ENCODE measurements at regions not wholly inside any gene's neighbourhood (a gene's known extent, or its start where the extent isn't known, plus 50 kb on each side); places are given as distances from the start of the nearest gene placed in this dataset.

DNA sequence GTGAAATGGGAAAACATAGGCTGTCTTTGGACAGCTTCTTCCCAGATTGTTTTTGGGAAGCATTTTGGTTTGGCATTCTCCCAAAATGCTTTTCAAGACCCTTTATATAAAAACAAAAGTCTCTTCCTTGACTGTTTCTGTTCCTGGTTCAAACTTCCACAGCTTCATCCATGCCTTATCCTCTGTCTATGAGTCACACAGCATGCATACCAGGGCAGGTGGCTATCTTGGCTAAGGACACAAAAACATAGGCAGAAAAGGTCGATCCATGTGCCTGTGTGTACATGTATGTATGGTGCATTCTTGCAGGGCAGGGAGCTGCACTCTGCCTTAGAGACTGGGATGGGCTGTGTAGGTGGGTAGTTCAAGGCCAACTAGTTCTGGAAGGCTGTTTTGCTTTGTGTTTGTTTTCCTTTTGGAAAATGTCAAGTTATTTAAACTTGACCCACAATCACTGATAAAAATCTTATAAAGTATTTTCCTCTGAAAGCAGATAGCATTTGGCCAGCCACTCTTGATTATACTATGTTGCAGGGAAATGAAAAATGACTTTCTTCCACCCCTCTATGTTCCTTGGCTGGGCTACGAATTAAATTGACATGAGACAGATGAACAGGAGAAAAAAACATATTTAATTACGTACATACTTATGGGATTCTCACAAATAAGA is 437.0 kb downstream of the SIPA1L2 start:
- H3K36me3 Mint-ChIP-seq (ENCODE audit: insufficient read depth in 1 of 3, low read depth in 3 of 3): peaks cover 0 to 46% (median 27%) of the 10 kb centered on the region in 3 experiments; a peak in 5 of 7 replicates
- H4K20me1 ChIP-seq (ENCODE audit: control insufficient read depth, insufficient read depth, insufficient read length): peaks cover 2% of the 10 kb centered on the region
- no peak for DNase-seq

More for the DNA sequence above, 437.0 kb downstream of the SIPA1L2 start:
- Histone ChIP-seq H2AFZ (ENCODE audit: low read length) (no peak overlapping the region), H3K4me1 (ENCODE audit: insufficient read depth, low read length) (no peaks in the 10 kb centered on the region; the same call in 1 of the 2 replicates), H4K5ac (ENCODE audit: insufficient read length, low read depth, low read length) (no peak overlapping the region), H3K79me1 (ENCODE audit: insufficient read depth, low read depth, low read length, poor library complexity, severe bottlenecking) (no peaks in the 10 kb centered on the region), H3K4ac (ENCODE audit: low read depth, low read length) (no peak overlapping the region), H2BK12ac (ENCODE audit: insufficient read length, low read depth, low read length) (no peak overlapping the region), H3K9me3 (ENCODE audit: control insufficient read depth, low read depth, low read length) (no peaks in the 10 kb centered on the region), H2BK15ac (ENCODE audit: low read depth, low read length) (no peak overlapping the region), H4K91ac (ENCODE audit: insufficient read length, low read depth, low read length) (no peak overlapping the region), H2AK5ac (ENCODE audit: insufficient read length, low read length) (no peak overlapping the region), H3K79me2 (ENCODE audit: insufficient read depth, low read length) (no peaks in the 10 kb centered on the region), H3K18ac (ENCODE audit: insufficient read length, low read depth, low read length) (no peak overlapping the region), H4K8ac (replicated peaks; ENCODE audit: insufficient read length, low read depth, low read length) (no peak overlapping the region), H2BK20ac (ENCODE audit: low read depth, low read length, poor library complexity, severe bottlenecking) (no peak overlapping the region), H3K27ac (ENCODE audit: insufficient read length, low read depth, low read length) (no peak overlapping the region), H3K23me2 (ENCODE audit: insufficient read length, low read depth, low read length, poor library complexity, severe bottlenecking) (no peaks in the 10 kb centered on the region), H3K56ac (ENCODE audit: insufficient read length, low read depth, low read length) (no peak overlapping the region), H3K9ac (ENCODE audit: extremely low read depth, insufficient read length, low read length) (no peak overlapping the region), H2BK120ac (ENCODE audit: low read depth, low read length, poor library complexity, severe bottlenecking) (no peak overlapping the region), H3T11ph (ENCODE audit: low read length) (no peak overlapping the region), H3K14ac (ENCODE audit: insufficient read depth, low read length) (no peak overlapping the region), H3K23ac (ENCODE audit: insufficient read length, low read depth, low read length) (no peak overlapping the region), H3K4me2 (ENCODE audit: insufficient read depth, insufficient read length, low read length) (no peak overlapping the region), H3K27me3 (ENCODE audit: insufficient read depth, low read length) (no peaks in the 10 kb centered on the region; the same call in 1 of the 2 replicates), H2BK5ac (ENCODE audit: insufficient read length, low read length) (no peak overlapping the region)
- peaks cover 8 to 16% of the 10 kb centered on the region in 2 experiments for H3K4me1 Mint-ChIP-seq
- no peak overlapping the region for H3K27ac Mint-ChIP-seq
- TF ChIP-seq, protein P1, sequence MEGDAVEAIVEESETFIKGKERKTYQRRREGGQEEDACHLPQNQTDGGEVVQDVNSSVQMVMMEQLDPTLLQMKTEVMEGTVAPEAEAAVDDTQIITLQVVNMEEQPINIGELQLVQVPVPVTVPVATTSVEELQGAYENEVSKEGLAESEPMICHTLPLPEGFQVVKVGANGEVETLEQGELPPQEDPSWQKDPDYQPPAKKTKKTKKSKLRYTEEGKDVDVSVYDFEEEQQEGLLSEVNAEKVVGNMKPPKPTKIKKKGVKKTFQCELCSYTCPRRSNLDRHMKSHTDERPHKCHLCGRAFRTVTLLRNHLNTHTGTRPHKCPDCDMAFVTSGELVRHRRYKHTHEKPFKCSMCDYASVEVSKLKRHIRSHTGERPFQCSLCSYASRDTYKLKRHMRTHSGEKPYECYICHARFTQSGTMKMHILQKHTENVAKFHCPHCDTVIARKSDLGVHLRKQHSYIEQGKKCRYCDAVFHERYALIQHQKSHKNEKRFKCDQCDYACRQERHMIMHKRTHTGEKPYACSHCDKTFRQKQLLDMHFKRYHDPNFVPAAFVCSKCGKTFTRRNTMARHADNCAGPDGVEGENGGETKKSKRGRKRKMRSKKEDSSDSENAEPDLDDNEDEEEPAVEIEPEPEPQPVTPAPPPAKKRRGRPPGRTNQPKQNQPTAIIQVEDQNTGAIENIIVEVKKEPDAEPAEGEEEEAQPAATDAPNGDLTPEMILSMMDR (conservative IDR thresholded peaks at IDR 0.05): no peak
- no CpG with 5 or more reads among the region's 3 CpGs for WGBS (ENCODE audit: extremely low coverage, insufficient read length, low lambda C conversion rate)
- no peak overlapping the region for H3K4me3 Mint-ChIP-seq
- no peaks in the 10 kb centered on the region for H3K27me3 Mint-ChIP-seq (ENCODE audit: low read depth)
- H3K9me3 Mint-ChIP-seq: peaks cover 0 to 3% of the 10 kb centered on the region in 2 experiments; a peak in 3 of 5 replicates
